WTC11 (cell line): ENCODE measurements at regions not wholly inside any gene's neighbourhood (a gene's known extent, or its start where the extent isn't known, plus 50 kb on each side); places are given as distances from the start of the nearest gene placed in this dataset.

ENCODE experiments used
- ATAC-seq: fragments of 200-7000 bp; cut with Tn5 transposase; 2 replicates; pipeline ENCODE4 v1.10.0; 2021; ENCODE audit warnings: mild to moderate bottlenecking, moderate library complexity
- CTCF ChIA-PET: fragments of 300-600 bp; sonication (Branson Sonifier 250); formaldehyde crosslinking; loops from one replicate; lab custom pipeline; 2021; ENCODE audit warnings: antibody characterized with exemption; lab: Charles Lee
- POLR2A ChIA-PET: fragments of 350-600 bp; sonication (Branson Sonifier 250); formaldehyde crosslinking; loops from one replicate; lab custom pipeline; 2021; ENCODE audit warnings: antibody characterized with exemption; lab: Charles Lee
- DNase-seq: peaks from one replicate; pipeline ENCODE4 v3.0.0; 2021; ENCODE audit warnings: low spot score
- H3K27ac Mint-ChIP-seq: 2 replicates; pipeline ENCODE4 v1.8.0; 2021; ENCODE audit warnings: mixed read lengths
- H3K27me3 Mint-ChIP-seq: 2 replicates; pipeline ENCODE4 v1.8.0; 2021; ENCODE audit warnings: low read depth, mild to moderate bottlenecking, moderate library complexity, mixed read lengths
- H3K36me3 Mint-ChIP-seq: 2 replicates; pipeline ENCODE4 v1.8.0; 2021; ENCODE audit warnings: mixed read lengths
- H3K4me1 Mint-ChIP-seq: 2 replicates; pipeline ENCODE4 v1.8.0; 2022; ENCODE audit warnings: mixed read lengths
- H3K4me3 Mint-ChIP-seq: 2 replicates; pipeline ENCODE4 v1.8.0; 2021; ENCODE audit warnings: mild to moderate bottlenecking, moderate library complexity, mixed read lengths
- H3K9me3 Mint-ChIP-seq: 2 replicates; pipeline ENCODE4 v1.8.0; 2021; ENCODE audit warnings: mixed read lengths
- ATF6 ChIP-seq: sonication (generic); formaldehyde crosslinking; IDR thresholded peaks from 2 replicates; pipeline ENCODE4 v1.8.1; 2023; ENCODE audit warnings: mild to moderate bottlenecking, missing genetic modification reagents
- E2F5 ChIP-seq: sonication (generic); formaldehyde crosslinking; IDR thresholded peaks from 2 replicates; pipeline ENCODE4 v1.8.1; 2022; ENCODE audit warnings: mild to moderate bottlenecking, moderate library complexity, missing genetic modification reagents
- FOXP4 ChIP-seq: sonication (generic); formaldehyde crosslinking; IDR thresholded peaks from 2 replicates; pipeline ENCODE4 v1.8.0; 2022; ENCODE audit warnings: mild to moderate bottlenecking, missing genetic modification reagents
- GABPB1 ChIP-seq: sonication (generic); formaldehyde crosslinking; IDR thresholded peaks from 2 replicates; pipeline ENCODE4 v1.8.1; 2023; ENCODE audit warnings: mild to moderate bottlenecking, missing genetic modification reagents
- HMGA2 ChIP-seq: fragments of 250-450 bp; sonication (Bioruptor Pico); IDR thresholded peaks from 2 replicates; pipeline ENCODE4 v1.4.0; 2021; ENCODE audit warnings: mild to moderate bottlenecking, moderate library complexity
- JAZF1 ChIP-seq: fragments of 250-450 bp; sonication (Bioruptor Pico); IDR thresholded peaks from 2 replicates; pipeline ENCODE4 v1.9.0; 2021; ENCODE audit warnings: moderate library complexity, mild to moderate bottlenecking, inconsistent platforms
- JUN ChIP-seq: sonication (generic); formaldehyde crosslinking; IDR thresholded peaks from 2 replicates; pipeline ENCODE4 v1.8.0; 2023; ENCODE audit warnings: mild to moderate bottlenecking, missing genetic modification reagents
- NR1H2 ChIP-seq: sonication (generic); formaldehyde crosslinking; IDR thresholded peaks from 2 replicates; pipeline ENCODE4 v1.9.0; 2021; ENCODE audit warnings: mild to moderate bottlenecking, moderate library complexity, missing genetic modification reagents
- NR3C1 ChIP-seq: sonication (generic); formaldehyde crosslinking; conservative IDR thresholded peaks from 2 replicates; pipeline ENCODE4 v1.8.1; 2023; ENCODE audit warnings: low read depth, mild to moderate bottlenecking, missing genetic modification reagents
- RELA ChIP-seq: sonication (generic); formaldehyde crosslinking; IDR thresholded peaks from 2 replicates; pipeline ENCODE4 v1.8.1; 2022; ENCODE audit warnings: missing genetic modification reagents, mild to moderate bottlenecking, borderline replicate concordance
- SMAD4 ChIP-seq: sonication (generic); formaldehyde crosslinking; IDR thresholded peaks from 2 replicates; pipeline ENCODE4 v1.8.0; 2022; ENCODE audit warnings: mild to moderate bottlenecking, missing genetic modification reagents
- SOX15 ChIP-seq: fragments of 250-450 bp; sonication (Bioruptor Pico); IDR thresholded peaks from 2 replicates; pipeline ENCODE4 v1.9.0; 2021; ENCODE audit warnings: mild to moderate bottlenecking
- SP1 ChIP-seq: sonication (generic); formaldehyde crosslinking; conservative IDR thresholded peaks from 2 replicates; pipeline ENCODE4 v1.8.1; 2022; ENCODE audit warnings: missing genetic modification reagents
- STAT6 ChIP-seq: sonication (generic); formaldehyde crosslinking; conservative IDR thresholded peaks from 2 replicates; pipeline ENCODE4 v1.8.1; 2023; ENCODE audit warnings: mild to moderate bottlenecking, low read depth, missing genetic modification reagents, moderate library complexity
- TCF7 ChIP-seq: sonication (generic); formaldehyde crosslinking; IDR thresholded peaks from 2 replicates; pipeline ENCODE4 v1.8.0; 2022; ENCODE audit warnings: mild to moderate bottlenecking, low read depth, missing genetic modification reagents, moderate library complexity
- ZBTB43 ChIP-seq: sonication (generic); formaldehyde crosslinking; IDR thresholded peaks from 2 replicates; pipeline ENCODE4 v1.8.1; 2023; ENCODE audit warnings: mild to moderate bottlenecking, missing genetic modification reagents
- ZMAT4 ChIP-seq: fragments of 250-450 bp; sonication (Bioruptor Pico); IDR thresholded peaks from 2 replicates; pipeline ENCODE4 v1.9.0; 2021; ENCODE audit warnings: mild to moderate bottlenecking
- ZNF416 ChIP-seq: fragments of 250-450 bp; sonication (Bioruptor Pico); IDR thresholded peaks from 2 replicates; pipeline ENCODE4 v1.9.0; 2021; ENCODE audit warnings: mild to moderate bottlenecking, inconsistent platforms

GRCh38 chr4:112002248-112002661 is 143.0 kb upstream of the FAM241A start:
- DNase-seq: no peak
- no peaks in the 10 kb centered on the region for H3K36me3 Mint-ChIP-seq

GRCh38 chr4:112003231-112003907 is 141.9 kb upstream of the FAM241A start:
- CTCF ChIA-PET: no interaction called here
- Mint-ChIP-seq H3K4me1 (peaks cover 10% of the 10 kb centered on the region), H3K9me3 (peaks cover 4% of the 10 kb centered on the region; the same call in 1 of the 2 replicates), H3K27ac (no peak overlapping the region)
- DNase-seq (no peak), ATAC-seq (no peak)
- no peak for TF ChIP-seq TCF7 (CRISPR knock-in tag)
- no peak for TF ChIP-seq E2F5 (CRISPR knock-in tag)
- TF ChIP-seq ZBTB43 (CRISPR knock-in tag): no peak
- TF ChIP-seq HMGA2 (CRISPR knock-in tag): no peak
- no peak for TF ChIP-seq GABPB1
- TF ChIP-seq JAZF1 (CRISPR knock-in tag): no peak
- TF ChIP-seq RELA: no peak
- no peak for TF ChIP-seq ATF6 (CRISPR knock-in tag)
- TF ChIP-seq ZMAT4 (CRISPR knock-in tag): no peak
- no peak for TF ChIP-seq ZNF416
- no peak for TF ChIP-seq NR3C1 (CRISPR knock-in tag)
- TF ChIP-seq JUN (CRISPR knock-in tag): no peak
- TF ChIP-seq, all 79 proteins: peak for 0
- POLR2A ChIA-PET: no interaction called here
- Mint-ChIP-seq H3K36me3 (no peaks in the 10 kb centered on the region), H3K4me3 (no peak overlapping the region), H3K27me3 (no peaks in the 10 kb centered on the region)

More at GRCh38 chr4:112002248-112002661, 143.0 kb upstream of the FAM241A start:
- Mint-ChIP-seq H3K27ac (no peak overlapping the region), H3K4me1 (peaks cover 10% of the 10 kb centered on the region), H3K4me3 (no peak overlapping the region), H3K9me3 (peaks cover 4% of the 10 kb centered on the region; the same call in 1 of the 2 replicates), H3K27me3 (no peaks in the 10 kb centered on the region)
- ATAC-seq: no peak
- no peak for TF ChIP-seq SOX15
- TF ChIP-seq STAT6 (CRISPR knock-in tag): no peak
- TF ChIP-seq SMAD4 (CRISPR knock-in tag): no peak
- no peak for TF ChIP-seq FOXP4 (CRISPR knock-in tag)
- no peak for TF ChIP-seq GABPB1
- no peak for TF ChIP-seq NR1H2 (CRISPR knock-in tag)
- TF ChIP-seq SP1 (CRISPR knock-in tag): no peak
- TF ChIP-seq E2F5 (CRISPR knock-in tag): no peak
- ChIA-PET CTCF (no interaction called here), POLR2A (no interaction called here)
